GM13977 (cell line): ENCODE measurements at regions not wholly inside any gene's neighbourhood (a gene's known extent, or its start where the extent isn't known, plus 50 kb on each side); places are given as distances from the start of the nearest gene placed in this dataset.

Source experiments
- DNase-seq: peaks from one replicate; pipeline ENCODE4 v3.0.0; 2012; ENCODE audit warnings: low spot score
- in situ Hi-C: fragments of 300-500 bp; cut with MboI; formaldehyde crosslinking; loops from one replicate; pipeline ENCODE4 v1.12.0; 2022; ENCODE audit warnings: low sequenced_read_pairs, low pct_unique_long_range_greater_than_20kb, mixed read lengths, inconsistent platforms; ENCODE audit not compliant: unreplicated experiment
- TF ChIP-seq, protein P1 (sequence below): IDR thresholded peaks from 2 replicates; pipeline ENCODE4 v1.5.1; 2012; ENCODE audit warnings: mild to moderate bottlenecking, control low read depth; ENCODE audit not compliant: insufficient read depth; ENCODE audit errors: extremely low read depth, missing control alignments

DNA sequence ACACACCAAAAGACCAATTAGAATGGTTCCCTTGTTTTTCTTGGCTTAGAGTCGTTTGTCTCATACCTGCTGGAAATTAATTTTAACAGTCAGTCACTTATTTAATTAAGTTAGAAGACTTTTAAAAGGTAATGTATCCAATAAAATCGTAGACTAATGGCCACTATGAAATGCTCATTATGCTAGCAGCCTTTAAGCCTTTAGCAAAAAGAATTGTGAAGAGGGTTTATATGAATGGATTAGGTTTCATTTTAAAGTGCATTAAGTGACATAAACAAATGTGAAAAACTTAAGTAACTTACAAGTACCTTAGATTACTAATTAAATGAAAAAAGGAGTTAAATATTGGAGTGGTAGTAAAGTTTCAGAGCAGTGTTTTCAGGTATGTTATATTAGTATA lies 139.6 kb downstream of the RXFP2 start:
- TF ChIP-seq, protein P1, sequence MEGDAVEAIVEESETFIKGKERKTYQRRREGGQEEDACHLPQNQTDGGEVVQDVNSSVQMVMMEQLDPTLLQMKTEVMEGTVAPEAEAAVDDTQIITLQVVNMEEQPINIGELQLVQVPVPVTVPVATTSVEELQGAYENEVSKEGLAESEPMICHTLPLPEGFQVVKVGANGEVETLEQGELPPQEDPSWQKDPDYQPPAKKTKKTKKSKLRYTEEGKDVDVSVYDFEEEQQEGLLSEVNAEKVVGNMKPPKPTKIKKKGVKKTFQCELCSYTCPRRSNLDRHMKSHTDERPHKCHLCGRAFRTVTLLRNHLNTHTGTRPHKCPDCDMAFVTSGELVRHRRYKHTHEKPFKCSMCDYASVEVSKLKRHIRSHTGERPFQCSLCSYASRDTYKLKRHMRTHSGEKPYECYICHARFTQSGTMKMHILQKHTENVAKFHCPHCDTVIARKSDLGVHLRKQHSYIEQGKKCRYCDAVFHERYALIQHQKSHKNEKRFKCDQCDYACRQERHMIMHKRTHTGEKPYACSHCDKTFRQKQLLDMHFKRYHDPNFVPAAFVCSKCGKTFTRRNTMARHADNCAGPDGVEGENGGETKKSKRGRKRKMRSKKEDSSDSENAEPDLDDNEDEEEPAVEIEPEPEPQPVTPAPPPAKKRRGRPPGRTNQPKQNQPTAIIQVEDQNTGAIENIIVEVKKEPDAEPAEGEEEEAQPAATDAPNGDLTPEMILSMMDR, result no peak
- in situ Hi-C loops, result no loop called here
- DNase-seq, result no peak

DNA sequence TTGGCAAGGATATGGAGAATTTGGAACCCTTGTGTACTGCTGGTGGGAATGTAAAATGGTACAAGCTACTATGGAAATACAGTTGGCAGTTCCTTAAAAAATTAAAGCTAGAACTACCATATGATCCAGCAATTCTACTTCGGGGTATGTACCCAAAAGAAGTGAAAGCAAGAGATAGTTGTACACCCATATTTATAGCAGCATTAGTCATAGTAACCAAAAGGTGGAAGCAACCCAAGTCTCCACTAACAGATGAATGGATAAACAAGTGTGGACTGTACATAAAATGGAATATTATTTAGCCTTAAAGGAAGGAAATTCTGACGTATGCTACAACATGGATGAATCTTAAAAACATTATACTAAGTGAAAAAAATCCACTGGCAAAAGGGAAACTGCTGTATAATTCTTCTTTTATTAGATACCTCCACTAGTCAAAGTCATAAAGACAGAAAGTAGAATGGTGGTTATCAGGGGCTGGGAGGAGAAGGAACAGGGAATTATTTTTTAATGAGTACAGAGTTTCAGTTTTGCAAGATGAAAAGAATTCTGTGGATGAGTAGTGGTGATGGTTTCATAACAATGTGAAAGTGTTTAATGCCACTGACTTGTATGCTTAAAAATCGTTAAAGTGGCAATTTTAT lies 141.6 kb downstream of the RXFP2 start:
- DNase-seq, result no peak
- TF ChIP-seq, protein P1, result no peak
- in situ Hi-C loops, result no loop called here

DNA sequence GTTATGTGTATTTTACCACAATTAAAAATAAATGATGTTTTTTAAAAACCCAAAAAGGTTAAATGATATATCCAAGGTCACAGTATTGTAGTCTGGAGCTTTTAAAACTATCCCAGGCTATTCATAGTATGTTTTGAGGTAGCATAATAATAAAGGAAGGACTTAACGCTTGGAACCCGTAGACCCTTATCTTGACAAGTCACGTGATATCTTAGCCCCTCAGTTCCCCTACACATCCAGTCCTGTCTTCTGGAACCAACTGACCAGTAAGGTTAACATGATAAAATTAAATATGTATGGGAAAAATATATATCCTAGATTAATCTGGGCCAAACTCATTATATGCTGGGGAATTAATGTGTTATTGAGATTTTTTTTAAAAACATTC lies 142.2 kb downstream of the RXFP2 start:
- in situ Hi-C loops, result no loop called here
- TF ChIP-seq, protein P1, result no peak
- no peak for DNase-seq

DNA sequence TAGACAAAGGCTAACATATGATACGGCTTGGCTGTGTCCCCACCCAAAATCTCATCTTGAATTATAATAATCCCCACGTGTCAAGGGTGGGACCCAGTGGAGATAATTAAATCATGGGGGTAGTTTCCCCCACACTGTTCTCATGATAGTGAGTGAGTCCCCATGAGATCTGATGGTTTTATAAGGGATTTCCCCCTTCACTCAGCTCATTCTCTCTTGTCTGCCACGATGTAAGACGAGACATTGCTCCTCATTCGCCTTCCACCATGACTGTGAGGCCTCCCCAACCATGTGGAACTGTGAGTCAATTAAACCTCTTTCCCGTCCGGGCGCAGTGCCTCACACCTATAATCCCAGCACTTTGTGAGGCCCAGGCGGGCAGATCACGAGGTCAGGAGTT lies 143.5 kb downstream of the RXFP2 start:
- no peak for DNase-seq
- in situ Hi-C loops, result no loop called here
- TF ChIP-seq, protein P1, result no peak

DNA sequence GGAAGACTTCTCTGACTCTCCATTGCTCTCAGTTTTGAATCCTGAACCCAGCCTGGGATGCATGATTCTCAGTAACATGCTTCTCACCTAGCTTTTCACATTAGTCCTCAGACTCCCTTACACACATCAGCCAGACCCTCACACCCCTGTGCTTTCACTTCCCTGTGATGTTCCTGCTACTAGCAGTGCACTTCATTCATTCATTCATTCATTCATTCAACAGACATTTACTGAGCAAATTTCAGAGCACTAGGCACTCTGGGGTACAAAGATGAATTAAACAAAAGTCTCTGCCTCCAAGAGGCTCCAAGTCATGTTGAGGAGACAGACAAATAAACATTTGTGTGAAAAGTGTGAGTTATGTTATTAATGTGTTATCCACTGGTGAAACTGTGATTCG lies 145.2 kb downstream of the RXFP2 start:
- no peak for DNase-seq
- in situ Hi-C loops, result no loop called here
- TF ChIP-seq, protein P1, result no peak

DNA sequence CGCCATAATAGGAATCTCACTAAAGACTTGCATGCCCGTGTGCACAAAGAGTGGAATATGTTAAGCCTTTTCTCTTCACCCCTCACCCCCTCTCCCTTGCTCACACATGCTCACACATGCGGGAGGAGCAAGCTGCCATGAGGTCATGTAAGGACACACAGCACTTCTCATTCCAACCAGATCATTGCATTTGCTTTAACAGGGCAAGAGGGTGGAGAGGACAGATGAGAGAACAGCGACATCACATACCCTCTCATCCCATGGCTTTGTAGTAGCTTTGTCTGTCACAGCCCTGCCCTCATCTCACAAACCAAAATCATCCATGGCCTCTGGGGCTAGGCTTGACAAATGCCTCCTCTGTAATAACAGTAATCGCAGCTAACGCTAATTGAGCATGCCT lies 145.6 kb upstream of the FRY start:
- no peak for DNase-seq
- in situ Hi-C loops, result no loop called here

More for the DNA sequence above, 145.6 kb upstream of the FRY start:
- TF ChIP-seq, protein P1, result no peak
